ENCODE measurements at regions not wholly inside any gene's neighbourhood (a gene's known extent, or its start where the extent isn't known, plus 50 kb on each side); places are given as distances from the start of the nearest gene placed in this dataset.

- no peak overlapping the region for H3K4ac ChIP-seq (replicated peaks; ENCODE audit: insufficient read length, low read depth, low read length)
- no peaks in the 10 kb centered on the region for H3K27me3 ChIP-seq (replicated peaks in 1 of 4; ENCODE audit: control insufficient read depth in 3 of 4, extremely low read depth in 1 of 4, insufficient read depth in 3 of 4, low read length in 3 of 4)
- H3K9me3 ChIP-seq (ENCODE audit: insufficient read depth in 2 of 2, low read depth in 1 of 2, low read length in 1 of 2): no peaks in the 10 kb centered on the region
- no peak overlapping the region for H2BK120ac ChIP-seq (replicated peaks; ENCODE audit: low read depth, low read length)
- no peak overlapping the region for H2BK15ac ChIP-seq (ENCODE audit: low read length)
- no peak overlapping the region for H4K91ac ChIP-seq (replicated peaks; ENCODE audit: insufficient read length, low read length)
- FAIRE-seq (no peak), DNase-seq (ENCODE audit: low read depth in 1 of 2, low spot score in 2 of 2) (no peak)
- no peak overlapping the region for H2BK5ac ChIP-seq (ENCODE audit: low read depth, low read length)
- no peaks in the 10 kb centered on the region for H3K79me2 ChIP-seq (ENCODE audit: control insufficient read depth in 1 of 2, insufficient read depth in 2 of 2, low read length in 2 of 2)
- no peak overlapping the region for H2BK12ac ChIP-seq (ENCODE audit: low read depth, low read length)
- H3K14ac ChIP-seq (ENCODE audit: insufficient read length): no peak overlapping the region
- peaks cover 2% of the 10 kb centered on the region; the same call in 1 of the 2 replicates for H3K23me2 ChIP-seq (ENCODE audit: low read depth, low read length)
- H3K4me1 ChIP-seq (replicated peaks in 1 of 4; ENCODE audit: control insufficient read depth in 3 of 4, insufficient read depth in 4 of 4, low read length in 3 of 4): peaks cover 0 to 2% (median 0%) of the 10 kb centered on the region in 4 experiments; a peak in 3 of 7 replicates
- no peak overlapping the region for H2AFZ ChIP-seq (ENCODE audit: low read length)
- H4K20me1 ChIP-seq (replicated peaks in 1 of 2; ENCODE audit: control insufficient read depth in 1 of 2, insufficient read depth in 2 of 2, low read length in 2 of 2): no peaks in the 10 kb centered on the region
- no peak overlapping the region for H2BK20ac ChIP-seq (ENCODE audit: low read length)
- WGBS, 2 experiments (ENCODE audit: extremely low coverage in 1 of 2, insufficient coverage in 1 of 2, insufficient read length in 1 of 2, insufficient replicate concordance in 2 of 2, low coverage in 1 of 2, low lambda C conversion rate in 2 of 2, missing lambda C conversion rate in 1 of 2): 100% methylated on average over 1 of the region's 1 CpG; no CpG with 5 or more reads in 1 of the 2 experiments
- no peaks in the 10 kb centered on the region for H3K36me3 ChIP-seq (ENCODE audit: control insufficient read depth in 2 of 4, insufficient read depth in 4 of 4, low read length in 3 of 4)
- no peak overlapping the region for H3K56ac ChIP-seq (replicated peaks; ENCODE audit: insufficient read length, low read depth, low read length)
- no peak overlapping the region for H4K8ac ChIP-seq (ENCODE audit: extremely low read depth, insufficient read depth, low read length)
- no peak overlapping the region for H4K5ac ChIP-seq (ENCODE audit: insufficient read length, low read depth, low read length)
- TF ChIP-seq BACH1 (IDR thresholded peaks at IDR 0.05; ENCODE audit: low read length) (no peak), NANOG (IDR thresholded peaks at IDR 0.05; ENCODE audit: insufficient read depth, low read depth, low read length, poor library complexity, severe bottlenecking) (no peak), GABPA (IDR thresholded peaks at IDR 0.05; ENCODE audit: borderline replicate concordance, insufficient read depth, low read length) (no peak)
- no peak overlapping the region for H2AK5ac ChIP-seq (ENCODE audit: low read depth, low read length)
- POLR2A ChIA-PET (ENCODE audit: partially characterized antibody): no interaction called here
- H3K4me2 ChIP-seq (ENCODE audit: insufficient read depth in 1 of 2, low read depth in 2 of 2, low read length in 2 of 2): no peak overlapping the region
- no peak overlapping the region for H3K27ac ChIP-seq (ENCODE audit: low read depth, low read length)
- H3K79me1 ChIP-seq (ENCODE audit: low read depth, low read length): no peaks in the 10 kb centered on the region
- no peak overlapping the region for H3K9ac ChIP-seq (replicated peaks in 1 of 4; ENCODE audit: extremely low read depth in 1 of 4, low read depth in 3 of 4, low read length in 3 of 4)
- no peak overlapping the region for H3K18ac ChIP-seq (ENCODE audit: extremely low read depth, low read length)
- H3K23ac ChIP-seq (ENCODE audit: insufficient read length): no peak overlapping the region
- CTCF ChIA-PET (ENCODE audit: partially characterized antibody): interaction anchor here (0.6 kb wide), 1 partner anchor 899 kb away, joined by 4 read pairs; no protein-coding TSS in a partner anchor
- H3K4me3 ChIP-seq (ENCODE audit: extremely low read depth in 1 of 4, insufficient read depth in 2 of 4, low read depth in 3 of 4, low read length in 4 of 4): no peak overlapping the region
Measured at GRCh38 chr5:123748239-123748638, 236.3 kb downstream of the CSNK1G3 start.

All from H1 (cell line).